ENCODE measurements at regions not wholly inside any gene's neighbourhood (a gene's known extent, or its start where the extent isn't known, plus 50 kb on each side); places are given as distances from the start of the nearest gene placed in this dataset.
"Not testable (repeated sequence)": the region's sequence is repeated elsewhere in the genome, so short reads cannot be mapped to it uniquely, and the experiment has no call there.

DNA sequence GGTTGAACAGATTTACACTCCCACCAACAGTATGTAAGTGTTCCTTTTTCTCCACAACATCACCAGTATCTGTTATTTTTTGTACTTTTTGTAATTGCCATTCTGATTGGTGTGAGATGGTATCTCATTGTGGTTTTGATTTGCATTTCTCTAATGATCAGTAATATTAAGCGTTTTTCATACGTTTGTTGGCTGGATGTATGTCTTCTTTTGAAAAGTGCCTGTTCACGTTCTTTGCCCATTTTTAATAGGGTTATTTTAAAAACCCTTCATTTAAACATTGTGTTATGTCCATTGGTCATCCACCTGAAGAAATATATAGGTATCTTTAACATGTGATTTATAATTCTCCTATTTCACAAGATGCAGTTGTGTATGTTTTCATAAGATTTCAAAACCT lies 291.3 kb downstream of the SEMA3D start:
- TF ChIP-seq, protein P1, sequence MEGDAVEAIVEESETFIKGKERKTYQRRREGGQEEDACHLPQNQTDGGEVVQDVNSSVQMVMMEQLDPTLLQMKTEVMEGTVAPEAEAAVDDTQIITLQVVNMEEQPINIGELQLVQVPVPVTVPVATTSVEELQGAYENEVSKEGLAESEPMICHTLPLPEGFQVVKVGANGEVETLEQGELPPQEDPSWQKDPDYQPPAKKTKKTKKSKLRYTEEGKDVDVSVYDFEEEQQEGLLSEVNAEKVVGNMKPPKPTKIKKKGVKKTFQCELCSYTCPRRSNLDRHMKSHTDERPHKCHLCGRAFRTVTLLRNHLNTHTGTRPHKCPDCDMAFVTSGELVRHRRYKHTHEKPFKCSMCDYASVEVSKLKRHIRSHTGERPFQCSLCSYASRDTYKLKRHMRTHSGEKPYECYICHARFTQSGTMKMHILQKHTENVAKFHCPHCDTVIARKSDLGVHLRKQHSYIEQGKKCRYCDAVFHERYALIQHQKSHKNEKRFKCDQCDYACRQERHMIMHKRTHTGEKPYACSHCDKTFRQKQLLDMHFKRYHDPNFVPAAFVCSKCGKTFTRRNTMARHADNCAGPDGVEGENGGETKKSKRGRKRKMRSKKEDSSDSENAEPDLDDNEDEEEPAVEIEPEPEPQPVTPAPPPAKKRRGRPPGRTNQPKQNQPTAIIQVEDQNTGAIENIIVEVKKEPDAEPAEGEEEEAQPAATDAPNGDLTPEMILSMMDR (IDR thresholded peaks at IDR 0.05; ENCODE audit: unreplicated experiment) = no peak
- H3K9me3 Mint-ChIP-seq (ENCODE audit: unreplicated experiment) = no peaks in the 10 kb centered on the region
- no peaks in the 10 kb centered on the region for H3K4me1 Mint-ChIP-seq (ENCODE audit: unreplicated experiment)
- H3K27me3 Mint-ChIP-seq (ENCODE audit: unreplicated experiment) = no peaks in the 10 kb centered on the region
- H3K4me3 Mint-ChIP-seq (ENCODE audit: unreplicated experiment) = no peak overlapping the region
- H3K27ac Mint-ChIP-seq (ENCODE audit: unreplicated experiment) = no peak overlapping the region
- no peak for DNase-seq (ENCODE audit: low spot score)
- no peaks in the 10 kb centered on the region for H3K36me3 Mint-ChIP-seq (ENCODE audit: low read depth, unreplicated experiment)

DNA sequence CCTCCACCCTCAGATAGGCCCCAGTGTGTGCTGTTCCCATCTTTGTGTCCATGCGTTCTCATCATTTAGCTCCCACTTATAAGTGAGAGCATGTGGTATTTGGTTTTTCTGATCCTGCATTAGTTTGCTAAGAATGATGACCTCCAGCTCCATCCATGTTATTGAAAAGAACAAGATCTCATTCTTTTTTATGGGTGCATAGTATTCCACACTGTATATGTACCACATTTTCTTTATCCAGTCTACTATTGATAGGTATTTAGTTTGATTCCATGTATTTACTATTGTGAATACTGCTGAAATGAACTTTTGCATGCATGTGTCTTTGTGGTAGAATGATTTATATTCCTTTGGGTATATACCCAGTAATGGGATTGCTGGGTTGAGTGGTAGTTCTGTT lies 303.3 kb downstream of the SEMA3D start:
- not testable (repeated sequence) for H3K4me3 Mint-ChIP-seq (ENCODE audit: unreplicated experiment); H3K4me1 Mint-ChIP-seq (ENCODE audit: unreplicated experiment); H3K27me3 Mint-ChIP-seq (ENCODE audit: unreplicated experiment); H3K9me3 Mint-ChIP-seq (ENCODE audit: unreplicated experiment); DNase-seq (ENCODE audit: low spot score); H3K27ac Mint-ChIP-seq (ENCODE audit: unreplicated experiment); H3K36me3 Mint-ChIP-seq (ENCODE audit: low read depth, unreplicated experiment)

DNA sequence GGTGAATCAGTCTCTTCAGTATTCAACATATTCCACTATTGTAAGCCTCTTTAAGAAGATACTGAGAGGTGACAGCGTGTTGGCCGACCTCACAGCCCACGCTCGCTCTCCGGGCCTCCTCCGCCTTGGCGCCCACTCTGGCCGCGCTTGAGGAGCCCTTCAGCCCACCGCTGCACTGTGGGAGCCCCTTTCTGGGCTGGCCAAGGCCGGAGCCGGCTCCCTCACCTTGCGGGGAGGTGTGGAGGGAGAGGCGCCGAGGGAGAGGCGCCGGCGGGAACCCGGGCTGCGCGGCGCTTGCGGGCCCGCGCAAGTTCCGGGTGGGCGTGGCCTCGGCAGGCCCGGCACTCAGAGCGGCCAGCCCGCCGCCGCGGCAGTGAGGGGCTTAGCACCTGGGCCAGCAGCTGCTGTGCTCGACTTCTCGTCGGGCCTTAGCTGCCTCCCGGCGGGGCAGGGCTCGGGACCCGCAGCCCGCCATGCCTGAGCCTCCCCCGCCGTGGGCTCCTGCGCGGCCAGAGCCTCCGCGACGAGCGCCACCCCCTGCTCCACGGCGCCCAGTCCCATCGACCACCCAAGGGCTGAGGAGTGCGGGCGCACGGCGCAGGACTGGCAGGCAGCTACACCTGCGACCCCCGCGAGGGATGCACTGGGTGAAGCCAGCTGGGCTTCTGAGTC lies 306.4 kb downstream of the SEMA3D start:
- H3K36me3 Mint-ChIP-seq (ENCODE audit: low read depth, unreplicated experiment); H3K27ac Mint-ChIP-seq (ENCODE audit: unreplicated experiment); H3K4me1 Mint-ChIP-seq (ENCODE audit: unreplicated experiment); H3K4me3 Mint-ChIP-seq (ENCODE audit: unreplicated experiment); H3K27me3 Mint-ChIP-seq (ENCODE audit: unreplicated experiment); H3K9me3 Mint-ChIP-seq (ENCODE audit: unreplicated experiment); DNase-seq (ENCODE audit: low spot score): not testable (repeated sequence)

DNA sequence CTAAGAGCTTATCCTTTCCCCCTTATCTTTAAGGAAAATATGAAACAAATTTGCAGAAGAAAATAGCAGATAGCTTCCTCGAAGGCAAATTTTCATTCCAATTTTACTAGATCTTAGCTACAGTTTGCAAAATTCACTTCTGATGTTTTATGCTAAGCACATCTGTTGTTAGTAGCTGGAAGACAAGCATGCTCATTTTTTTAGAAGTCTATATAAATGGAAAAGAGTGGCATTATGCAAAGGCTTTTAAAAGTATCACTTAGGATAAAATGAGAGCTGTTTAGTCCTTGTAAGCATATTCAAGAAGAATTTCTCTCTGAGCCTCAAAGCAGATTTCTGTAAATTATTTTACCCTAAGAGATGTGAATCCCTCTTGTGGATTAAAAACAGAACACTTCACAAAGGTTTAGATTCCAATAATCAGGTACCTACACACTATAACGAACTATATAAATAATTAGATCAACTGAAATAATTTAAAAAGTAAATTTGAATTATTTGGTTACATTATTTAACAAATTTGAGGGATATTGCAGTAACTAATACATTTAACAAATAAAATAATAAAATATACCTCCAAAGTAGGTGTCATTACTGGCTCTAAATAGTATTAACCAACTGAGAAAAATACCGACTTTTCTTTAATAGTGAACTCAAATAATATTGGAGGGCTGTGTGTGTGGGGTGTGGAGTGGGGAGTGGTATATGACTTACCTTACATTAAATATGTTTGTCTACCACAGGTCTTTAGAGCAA lies 307.1 kb downstream of the SEMA3D start:
- TF ChIP-seq, protein P1 (IDR thresholded peaks at IDR 0.05; ENCODE audit: unreplicated experiment) = no peak
- no peak for DNase-seq (ENCODE audit: low spot score)
- Mint-ChIP-seq H3K9me3 (ENCODE audit: unreplicated experiment) (no peaks in the 10 kb centered on the region), H3K4me3 (ENCODE audit: unreplicated experiment) (no peak overlapping the region), H3K27me3 (ENCODE audit: unreplicated experiment) (no peaks in the 10 kb centered on the region), H3K4me1 (ENCODE audit: unreplicated experiment) (no peaks in the 10 kb centered on the region), H3K36me3 (ENCODE audit: low read depth, unreplicated experiment) (no peaks in the 10 kb centered on the region), H3K27ac (ENCODE audit: unreplicated experiment) (no peak overlapping the region)

DNA sequence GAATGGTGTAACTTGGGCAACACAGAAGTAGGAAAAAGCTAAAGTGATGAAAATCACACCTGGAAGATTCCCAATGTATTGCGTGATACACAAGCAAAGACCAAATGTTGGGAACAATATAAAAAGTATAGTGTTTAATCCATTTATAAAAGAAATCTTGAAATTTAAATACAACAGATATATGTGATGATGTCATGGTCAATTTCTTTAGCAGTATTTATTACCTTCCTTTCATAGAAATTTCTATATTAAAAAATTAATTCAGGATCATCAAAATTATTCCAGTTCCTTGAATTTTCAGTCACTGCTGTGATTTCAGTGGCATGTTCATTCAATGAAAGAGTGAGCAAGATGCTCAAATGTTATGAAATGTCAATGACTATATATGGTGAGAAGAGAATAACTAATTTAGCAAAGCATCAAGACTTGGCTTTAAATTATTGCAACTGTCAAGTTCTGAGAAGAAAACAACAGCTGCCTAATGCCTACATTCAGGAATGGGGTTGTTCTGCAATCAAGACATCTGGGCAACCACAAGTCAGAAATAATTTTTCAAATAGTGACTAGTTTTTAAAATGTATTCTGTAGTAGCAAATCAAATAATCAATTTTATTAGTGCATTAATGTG lies 308.8 kb downstream of the SEMA3D start:
- H3K27ac Mint-ChIP-seq (ENCODE audit: unreplicated experiment) = no peak overlapping the region
- TF ChIP-seq, protein P1 (IDR thresholded peaks at IDR 0.05; ENCODE audit: unreplicated experiment) = no peak

More for the DNA sequence above, 308.8 kb downstream of the SEMA3D start:
- no peaks in the 10 kb centered on the region for H3K27me3 Mint-ChIP-seq (ENCODE audit: unreplicated experiment)
- no peaks in the 10 kb centered on the region for H3K36me3 Mint-ChIP-seq (ENCODE audit: low read depth, unreplicated experiment)
- no peaks in the 10 kb centered on the region for H3K9me3 Mint-ChIP-seq (ENCODE audit: unreplicated experiment)
- DNase-seq (ENCODE audit: low spot score) = no peak
- H3K4me1 Mint-ChIP-seq (ENCODE audit: unreplicated experiment) = no peaks in the 10 kb centered on the region
- H3K4me3 Mint-ChIP-seq (ENCODE audit: unreplicated experiment) = no peak overlapping the region

All from endothelial cell (in vitro differentiated cells).